ENCODE measurements at regions not wholly inside any gene's neighbourhood (a gene's known extent, or its start where the extent isn't known, plus 50 kb on each side); places are given as distances from the start of the nearest gene placed in this dataset.

GRCh38 chr4:35604252-35604651 is 640.1 kb downstream of the ARAP2 start:
- Histone ChIP-seq H3K9ac (ENCODE audit: low read length) (no peak overlapping the region), H3K4me1 (ENCODE audit: insufficient read depth, low read length) (no peaks in the 10 kb centered on the region), H3K27ac (ENCODE audit: low read length) (no peak overlapping the region), H3K79me2 (ENCODE audit: low read length) (no peaks in the 10 kb centered on the region), H3F3A (ENCODE audit: low read length, unreplicated experiment) (no peaks in the 10 kb centered on the region), H3K9me3 (ENCODE audit: low read length) (no peaks in the 10 kb centered on the region), H4K20me1 (ENCODE audit: low read length) (no peaks in the 10 kb centered on the region), H2AFZ (ENCODE audit: low read length) (peak overlapping the region; percentile 12; the same call in 1 of the 2 replicates), H3K36me3 (ENCODE audit: low read depth, low read length) (no peaks in the 10 kb centered on the region), H3K4me2 (ENCODE audit: low read length) (no peak overlapping the region), H3K9me2 (replicated peaks; ENCODE audit: low read length) (no peaks in the 10 kb centered on the region), H3K4me3 (ENCODE audit: low read length) (no peak overlapping the region), H3K27me3 (ENCODE audit: low read length) (no peaks in the 10 kb centered on the region)
- ATAC-seq, result no peak
- DNase-seq, result no peak
- intact Hi-C loops (cut with micrococcal nuclease), result no loop called here
- POLR2A ChIA-PET (ENCODE audit: unreplicated experiment), result no interaction called here
- TF ChIP-seq CTCF (conservative IDR thresholded peaks at IDR 0.05; ENCODE audit: low read depth, low read length) (no peak), EZH2 (IDR thresholded peaks at IDR 0.05; ENCODE audit: low read length, unreplicated experiment) (no peak), EZH2phosphoT487 (IDR thresholded peaks at IDR 0.05; ENCODE audit: borderline replicate concordance, low read length) (no peak)
- no TSS peak for BruUV-seq (replicated peaks)
- CTCF ChIA-PET, result no interaction called here

GRCh38 chr4:35604724-35605123 is 639.6 kb downstream of the ARAP2 start:
- Histone ChIP-seq H3K9me3 (ENCODE audit: low read length) (no peaks in the 10 kb centered on the region), H3K4me3 (ENCODE audit: low read length) (no peak overlapping the region), H4K20me1 (ENCODE audit: low read length) (no peaks in the 10 kb centered on the region), H3K79me2 (ENCODE audit: low read length) (no peaks in the 10 kb centered on the region), H3K27me3 (ENCODE audit: low read length) (no peaks in the 10 kb centered on the region), H3K36me3 (ENCODE audit: low read depth, low read length) (no peaks in the 10 kb centered on the region), H3F3A (ENCODE audit: low read length, unreplicated experiment) (no peaks in the 10 kb centered on the region), H3K9me2 (replicated peaks; ENCODE audit: low read length) (no peaks in the 10 kb centered on the region), H3K27ac (ENCODE audit: low read length) (no peak overlapping the region), H3K9ac (ENCODE audit: low read length) (no peak overlapping the region), H3K4me2 (ENCODE audit: low read length) (no peak overlapping the region), H2AFZ (ENCODE audit: low read length) (no peak overlapping the region), H3K4me1 (ENCODE audit: insufficient read depth, low read length) (no peaks in the 10 kb centered on the region)
- BruUV-seq (replicated peaks), result no TSS peak
- intact Hi-C loops (cut with micrococcal nuclease), result no loop called here
- no peak for TF ChIP-seq EZH2 (IDR thresholded peaks at IDR 0.05; ENCODE audit: low read length, unreplicated experiment)
- ATAC-seq (no peak), DNase-seq (no peak)
- CTCF ChIA-PET, result no interaction called here
- POLR2A ChIA-PET (ENCODE audit: unreplicated experiment), result no interaction called here

- no peaks in the 10 kb centered on the region for H3K4me1 ChIP-seq (ENCODE audit: insufficient read depth, low read length)
- no peak overlapping the region for H3K9ac ChIP-seq (ENCODE audit: low read length)
- CTCF ChIA-PET, result no interaction called here
- no peak overlapping the region for H3K27ac ChIP-seq (ENCODE audit: low read length)
- BruUV-seq (replicated peaks), result no TSS peak
- POLR2A ChIA-PET (ENCODE audit: unreplicated experiment), result no interaction called here
- no peak for DNase-seq
- H3K9me3 ChIP-seq (ENCODE audit: low read length), result no peaks in the 10 kb centered on the region
- H3F3A ChIP-seq (ENCODE audit: low read length, unreplicated experiment), result no peaks in the 10 kb centered on the region
- H3K4me3 ChIP-seq (ENCODE audit: low read length), result no peak overlapping the region
- H3K9me2 ChIP-seq (replicated peaks; ENCODE audit: low read length), result no peaks in the 10 kb centered on the region
- no peak overlapping the region for H2AFZ ChIP-seq (ENCODE audit: low read length)
- H4K20me1 ChIP-seq (ENCODE audit: low read length), result no peaks in the 10 kb centered on the region
- no peak for TF ChIP-seq EZH2 (IDR thresholded peaks at IDR 0.05; ENCODE audit: low read length, unreplicated experiment)
- TF ChIP-seq EZH2phosphoT487 (IDR thresholded peaks at IDR 0.05; ENCODE audit: borderline replicate concordance, low read length), result no peak
- TF ChIP-seq CTCF (conservative IDR thresholded peaks at IDR 0.05; ENCODE audit: low read depth, low read length), result no peak
- no peak overlapping the region for H3K4me2 ChIP-seq (ENCODE audit: low read length)
- intact Hi-C loops (cut with micrococcal nuclease), result no loop called here
- H3K27me3 ChIP-seq (ENCODE audit: low read length), result no peaks in the 10 kb centered on the region
- H3K79me2 ChIP-seq (ENCODE audit: low read length), result no peaks in the 10 kb centered on the region
- no peak for ATAC-seq
- no peaks in the 10 kb centered on the region for H3K36me3 ChIP-seq (ENCODE audit: low read depth, low read length)
Measured at GRCh38 chr4:35608205-35608604, 636.1 kb downstream of the ARAP2 start.
